GM19043 (cell line): ENCODE measurements at regions not wholly inside any gene's neighbourhood (a gene's known extent, or its start where the extent isn't known, plus 50 kb on each side); places are given as distances from the start of the nearest gene placed in this dataset.

Experiments used
- ATAC-seq: cut with Tn5 transposase; IDR thresholded peaks from one replicate; pipeline ENCODE4 v1.9.1; 2021; ENCODE audit warnings: low read depth; ENCODE audit not compliant: unreplicated experiment

DNA sequence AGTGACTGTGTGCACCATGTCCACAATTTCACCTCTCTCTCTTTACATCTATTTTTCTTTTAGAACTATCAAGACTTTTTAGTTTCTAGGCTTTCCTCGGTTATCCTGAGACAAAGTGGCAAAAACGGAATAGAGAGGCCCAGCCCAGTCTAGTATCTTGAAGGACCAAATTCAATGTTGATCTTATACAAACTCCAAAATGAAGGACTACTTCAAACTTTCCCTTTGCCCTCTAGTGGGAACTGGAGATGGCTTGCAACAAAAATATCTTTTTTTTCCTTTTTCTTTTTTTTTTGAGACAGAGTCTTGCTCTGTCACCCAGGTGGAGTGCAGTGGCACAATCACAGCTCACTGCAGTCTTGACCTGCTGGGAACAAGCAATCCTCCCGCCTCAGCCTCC, 338.5 kb upstream of the UMPS start:
- no peak for ATAC-seq

DNA sequence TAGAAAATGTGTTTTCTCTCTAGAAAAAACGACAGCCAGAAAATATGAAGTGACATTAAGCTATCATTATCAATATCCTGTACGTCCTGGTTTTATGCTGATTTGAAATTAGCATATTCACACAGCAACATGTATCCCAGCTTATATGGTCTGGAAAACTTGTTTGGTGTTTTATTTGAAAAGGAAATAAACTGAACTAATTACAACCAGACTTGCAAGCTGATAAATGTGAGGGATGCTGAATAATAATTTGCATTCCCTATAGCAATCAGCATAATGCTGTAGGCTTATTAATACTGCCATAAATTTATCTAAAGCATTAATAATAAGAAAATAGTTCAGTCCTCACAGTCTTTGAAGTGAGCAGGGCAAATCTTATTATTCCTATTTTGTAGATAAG, 336.9 kb upstream of the UMPS start:
- ATAC-seq = no peak

DNA sequence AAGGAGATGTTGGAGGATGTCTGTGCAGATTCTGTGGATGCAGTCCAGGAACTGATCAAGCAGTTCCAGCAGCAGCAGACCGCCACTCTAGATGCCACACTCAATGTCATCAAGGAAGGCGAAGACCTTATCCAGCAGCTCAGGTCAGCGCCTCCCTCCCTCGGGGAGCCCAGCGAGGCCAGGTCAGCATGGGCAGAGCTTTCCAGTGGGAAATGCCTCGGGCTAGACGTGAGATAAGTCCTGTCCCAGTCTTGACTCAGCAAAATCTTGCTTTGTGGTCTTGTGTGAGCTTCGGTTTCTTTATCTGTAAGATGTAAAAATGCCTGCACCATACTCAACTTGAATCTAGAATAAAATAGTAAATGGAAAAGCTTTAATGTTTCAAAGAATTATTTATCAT, 335.1 kb upstream of the UMPS start:
- ATAC-seq = no peak

DNA sequence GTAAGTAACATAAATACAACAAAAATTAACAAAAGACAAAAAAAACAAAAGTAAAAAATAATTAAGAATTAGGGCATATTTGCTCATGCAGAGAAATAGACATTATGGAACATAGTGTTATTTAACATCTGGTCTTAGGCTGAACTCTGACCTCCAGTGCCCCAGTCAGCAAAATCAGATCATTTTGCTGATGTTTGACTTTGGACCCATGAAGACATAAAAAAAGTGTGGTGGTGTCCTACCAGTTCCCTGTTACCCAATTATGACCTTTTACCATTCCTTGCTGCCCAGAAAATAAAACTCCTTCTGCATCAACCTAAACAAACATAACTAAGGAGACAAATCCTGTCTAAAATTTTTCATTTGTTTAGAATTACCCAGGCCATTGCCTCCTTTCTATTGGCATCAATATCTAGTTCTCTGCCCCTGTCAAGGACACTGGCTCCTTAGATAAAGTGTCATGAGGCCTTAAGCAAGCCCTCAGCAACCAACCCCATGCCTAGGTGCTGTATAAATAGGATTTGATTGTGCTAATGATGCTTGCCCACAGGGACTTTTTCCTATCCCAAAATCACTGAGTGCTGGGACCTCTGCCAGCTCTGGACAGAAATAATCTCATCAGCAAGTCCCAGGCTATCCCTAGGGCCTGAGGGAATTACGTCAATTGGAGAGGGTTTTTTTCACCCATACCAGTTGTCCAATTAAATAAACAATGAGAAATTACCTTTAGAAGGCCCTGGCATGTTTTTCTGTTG, 334.5 kb upstream of the UMPS start:
- ATAC-seq = no peak

DNA sequence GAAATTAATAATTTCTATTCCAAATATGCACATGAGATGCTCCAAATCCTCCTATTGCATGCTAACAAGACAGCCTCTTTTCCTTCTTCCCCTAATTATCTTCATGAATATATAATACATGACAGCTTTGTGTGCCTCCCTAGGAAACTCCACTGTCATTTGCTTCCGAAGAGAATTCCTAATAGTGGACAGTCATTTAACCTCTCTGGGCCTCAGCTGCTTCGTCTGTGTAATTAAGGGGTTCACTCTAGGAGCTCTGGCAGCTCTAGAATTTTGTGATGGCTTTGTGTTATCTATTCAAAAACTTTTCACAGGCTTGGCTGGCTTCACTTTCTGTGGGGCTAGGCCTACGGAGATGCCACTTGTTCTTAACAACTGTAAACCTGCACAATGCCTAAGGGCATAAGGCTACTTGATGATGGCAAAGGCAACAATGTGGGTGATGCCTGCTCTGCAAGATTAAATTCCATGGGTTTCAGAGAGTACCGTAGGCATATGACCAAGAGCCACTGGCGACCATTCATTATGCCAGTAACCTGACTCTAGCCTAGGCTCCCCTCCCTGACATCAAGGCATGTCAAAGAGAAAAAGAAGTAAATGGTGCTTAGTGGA, 333.8 kb upstream of the UMPS start:
- no peak for ATAC-seq

DNA sequence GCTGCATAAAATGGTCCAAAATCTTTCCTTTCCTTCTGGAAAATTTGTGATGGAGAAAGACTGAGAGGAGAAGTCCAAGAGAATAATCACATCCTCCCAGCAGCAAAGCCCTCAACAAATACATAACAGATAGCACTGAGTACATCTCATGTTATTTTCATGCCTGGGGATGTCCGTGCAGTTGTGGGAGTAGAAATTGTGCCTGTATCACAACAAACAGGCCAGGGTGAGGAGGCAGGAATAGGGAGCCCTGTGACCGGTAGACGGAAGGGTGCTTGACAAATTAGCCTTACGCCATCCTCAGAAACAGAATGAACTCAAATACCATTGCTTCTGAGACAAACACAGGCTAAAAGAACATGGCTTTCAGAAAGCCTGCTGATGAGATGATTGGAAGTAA, 333.2 kb upstream of the UMPS start:
- no peak for ATAC-seq

DNA sequence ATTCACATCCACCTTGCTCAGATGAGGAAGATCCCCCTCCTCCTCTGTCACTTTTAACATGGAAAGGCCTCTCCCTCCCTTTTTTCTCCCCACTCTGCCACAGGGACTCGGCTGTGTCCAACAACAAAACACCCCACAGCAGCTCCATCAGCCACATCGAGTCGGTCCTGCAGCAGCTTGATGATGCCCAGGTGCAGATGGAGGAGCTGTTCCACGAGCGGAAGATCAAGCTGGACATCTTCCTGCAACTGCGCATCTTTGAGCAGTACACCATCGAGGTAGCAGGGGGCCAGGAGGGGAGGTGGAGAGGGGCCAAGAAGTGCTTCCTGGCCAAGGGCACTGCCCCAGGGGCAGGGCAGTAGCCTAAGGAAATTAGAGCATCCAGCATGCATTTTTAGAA, 331.7 kb upstream of the UMPS start:
- no peak for ATAC-seq

DNA sequence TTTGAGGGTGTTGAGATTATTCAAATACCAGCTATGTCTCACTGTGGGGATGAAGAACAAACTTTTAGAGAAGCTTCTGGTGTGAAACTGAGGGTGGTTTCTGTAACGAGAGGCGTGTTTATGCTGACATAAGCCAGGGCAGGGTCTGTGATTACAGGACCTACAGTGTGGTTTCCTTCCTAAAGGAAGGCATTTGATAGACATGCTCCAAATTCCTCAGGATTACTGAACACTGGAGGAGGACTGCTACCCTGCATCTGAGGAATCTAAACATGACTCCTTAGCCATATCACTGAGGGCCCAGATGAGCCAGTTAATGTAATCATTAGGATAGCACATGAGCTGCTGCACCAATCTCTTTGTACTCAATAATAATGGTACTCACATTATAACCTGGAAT, 328.4 kb upstream of the UMPS start:
- ATAC-seq = no peak

DNA sequence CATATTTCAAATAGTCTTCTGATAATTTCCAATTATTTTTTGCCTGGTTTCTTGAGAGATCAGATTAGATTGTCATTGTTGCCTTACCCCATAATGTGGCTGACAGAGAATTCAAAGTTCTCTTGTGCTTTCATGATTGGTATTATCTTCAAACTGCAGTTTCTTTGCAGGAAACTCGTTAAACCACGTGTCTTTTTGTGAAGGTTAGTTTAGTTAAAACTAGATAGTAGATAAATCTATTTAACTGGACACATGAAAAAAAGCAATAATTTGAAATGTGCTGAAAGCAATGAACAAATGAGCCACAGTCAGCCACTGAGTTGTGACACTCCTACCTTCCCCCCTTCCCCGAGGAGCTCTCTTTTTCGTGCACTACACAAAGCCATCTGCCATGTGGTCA, 327.5 kb upstream of the UMPS start:
- ATAC-seq = no peak

DNA sequence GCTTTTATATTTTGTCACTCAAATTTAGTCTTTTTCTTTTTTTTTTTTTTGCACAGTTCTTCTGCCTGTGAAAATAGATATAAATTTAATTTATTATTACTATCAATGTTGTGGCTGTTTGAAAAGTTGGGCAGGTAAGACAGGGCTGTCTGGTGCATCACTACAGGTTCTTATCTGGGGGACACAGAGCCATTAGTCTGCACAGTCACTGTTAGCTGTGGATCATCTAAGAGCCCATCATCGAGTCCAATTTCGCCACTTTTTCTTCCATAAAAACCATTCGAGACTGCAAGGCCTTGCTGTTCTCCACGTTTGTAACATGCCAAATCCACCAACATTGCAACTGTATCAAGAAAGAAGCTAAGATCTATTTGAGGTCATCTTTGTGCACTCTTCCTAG, 325.6 kb upstream of the UMPS start:
- ATAC-seq = no peak

DNA sequence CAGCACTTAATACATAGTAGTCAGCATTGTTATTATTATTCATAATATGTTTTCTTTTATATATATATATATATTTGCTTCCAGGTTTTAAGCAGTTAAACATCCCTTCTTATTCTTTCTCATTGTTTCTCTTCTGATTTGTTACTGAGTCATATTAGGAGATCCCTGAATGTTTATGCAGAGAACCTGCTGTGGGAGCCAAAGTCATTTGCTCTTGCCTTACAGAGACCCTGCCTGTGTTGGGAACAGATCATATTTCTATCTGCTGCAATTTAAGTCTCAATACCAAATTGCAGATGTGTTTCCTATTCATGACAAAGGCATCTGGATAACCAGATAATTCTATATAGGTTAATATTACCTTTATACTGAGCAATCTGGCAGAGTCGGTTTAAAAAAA, 323.0 kb upstream of the UMPS start:
- ATAC-seq = no peak

DNA sequence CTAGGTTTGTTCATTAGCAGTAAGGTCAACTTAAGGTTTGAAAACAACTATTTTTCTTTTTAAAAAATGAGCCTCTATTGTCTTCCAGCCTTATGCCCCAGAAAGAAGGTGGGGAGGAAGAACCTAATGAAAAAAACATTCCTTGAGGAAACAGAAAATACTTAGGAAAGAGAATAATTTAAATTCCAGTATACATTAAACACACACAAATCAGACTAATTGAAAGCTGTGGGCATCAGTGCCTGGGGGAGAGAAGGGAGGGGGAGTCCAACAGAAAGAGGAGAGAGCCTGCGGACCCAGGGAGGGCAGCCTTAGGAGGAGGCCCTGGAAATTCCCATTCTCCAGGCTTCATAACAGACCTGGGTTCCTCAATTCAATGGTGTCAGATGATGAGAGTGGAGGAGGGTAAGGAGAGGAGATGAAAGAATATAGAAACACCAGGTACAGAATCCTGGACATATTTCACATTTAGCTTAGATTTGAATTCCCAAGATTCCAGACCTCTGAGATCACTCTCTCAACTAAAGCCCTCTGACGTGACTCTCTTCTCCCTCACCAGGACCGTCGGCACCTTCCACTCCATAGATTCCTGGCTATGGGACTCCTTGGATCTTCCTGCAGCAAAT, 320.5 kb upstream of the UMPS start:
- no peak for ATAC-seq

DNA sequence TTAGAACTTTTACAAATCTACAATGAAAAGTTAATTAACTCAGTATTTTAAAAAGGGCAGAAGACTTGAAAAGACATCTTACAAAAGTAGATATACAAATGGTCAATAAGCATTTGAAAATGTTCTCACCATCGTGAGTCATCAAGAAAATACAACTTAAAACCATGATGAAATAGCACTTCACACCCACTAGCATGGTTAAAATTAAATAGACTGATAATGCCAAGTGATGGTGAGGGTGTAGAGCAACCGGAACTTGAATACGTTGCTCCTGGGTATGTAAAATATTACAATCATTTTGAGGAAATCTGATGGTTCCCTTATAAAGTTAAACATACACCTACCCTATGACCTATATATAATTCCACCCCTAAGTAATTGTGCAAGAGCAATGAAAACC, 319.8 kb upstream of the UMPS start:
- ATAC-seq = no peak

DNA sequence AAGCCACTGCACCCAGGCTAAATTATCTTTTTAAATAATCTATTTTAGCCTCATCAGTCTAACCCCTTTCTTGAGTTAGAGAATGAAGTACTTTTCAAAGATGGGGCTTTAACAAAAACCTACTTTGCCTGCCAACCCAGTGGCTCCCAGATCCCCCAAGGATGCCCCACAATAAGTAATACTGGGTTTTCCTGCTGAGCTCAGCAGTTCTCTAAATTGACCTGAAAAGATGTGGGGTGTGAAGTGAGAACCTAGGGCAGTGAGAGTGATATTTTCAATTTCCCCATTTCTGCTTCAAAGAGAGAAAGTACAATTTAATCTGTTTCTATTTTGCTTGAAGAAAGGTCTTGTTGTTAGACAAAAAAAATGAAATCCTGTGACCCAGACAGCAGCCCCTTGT, 318.5 kb upstream of the UMPS start:
- no peak for ATAC-seq

DNA sequence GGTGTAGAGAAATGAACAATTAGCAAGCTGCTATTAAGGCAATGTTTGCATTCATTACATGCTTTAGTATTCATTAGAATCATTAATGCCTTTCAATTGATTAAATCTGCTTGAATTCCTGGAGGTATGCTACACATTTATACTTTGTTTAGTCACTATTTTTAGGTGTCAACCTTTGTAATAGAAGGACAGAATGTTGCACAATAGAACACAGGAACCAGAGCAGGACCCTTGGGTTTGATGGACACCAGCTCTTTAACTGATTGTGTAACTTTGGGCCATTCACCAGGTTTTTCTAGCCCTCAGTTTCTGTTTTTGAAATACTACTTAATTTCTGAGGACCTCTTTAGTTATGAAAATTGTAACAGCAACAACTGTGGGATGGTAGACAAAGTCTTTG, 317.6 kb upstream of the UMPS start:
- no peak for ATAC-seq

DNA sequence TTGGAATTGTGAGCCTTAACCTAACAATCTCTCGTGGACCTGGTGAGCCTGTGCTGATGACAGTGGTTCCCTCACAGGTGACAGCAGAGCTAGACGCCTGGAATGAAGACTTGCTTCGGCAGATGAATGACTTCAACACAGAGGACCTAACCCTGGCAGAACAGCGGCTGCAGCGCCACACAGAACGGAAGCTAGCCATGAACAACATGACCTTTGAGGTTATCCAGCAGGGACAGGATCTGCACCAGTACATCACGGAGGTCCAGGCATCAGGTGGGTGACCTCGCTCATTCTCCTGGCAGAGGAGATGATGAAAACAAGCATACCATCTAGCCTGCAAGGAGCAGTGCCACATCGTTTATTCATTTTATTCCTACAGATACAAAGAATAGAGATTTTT, 316.9 kb upstream of the UMPS start:
- no peak for ATAC-seq

DNA sequence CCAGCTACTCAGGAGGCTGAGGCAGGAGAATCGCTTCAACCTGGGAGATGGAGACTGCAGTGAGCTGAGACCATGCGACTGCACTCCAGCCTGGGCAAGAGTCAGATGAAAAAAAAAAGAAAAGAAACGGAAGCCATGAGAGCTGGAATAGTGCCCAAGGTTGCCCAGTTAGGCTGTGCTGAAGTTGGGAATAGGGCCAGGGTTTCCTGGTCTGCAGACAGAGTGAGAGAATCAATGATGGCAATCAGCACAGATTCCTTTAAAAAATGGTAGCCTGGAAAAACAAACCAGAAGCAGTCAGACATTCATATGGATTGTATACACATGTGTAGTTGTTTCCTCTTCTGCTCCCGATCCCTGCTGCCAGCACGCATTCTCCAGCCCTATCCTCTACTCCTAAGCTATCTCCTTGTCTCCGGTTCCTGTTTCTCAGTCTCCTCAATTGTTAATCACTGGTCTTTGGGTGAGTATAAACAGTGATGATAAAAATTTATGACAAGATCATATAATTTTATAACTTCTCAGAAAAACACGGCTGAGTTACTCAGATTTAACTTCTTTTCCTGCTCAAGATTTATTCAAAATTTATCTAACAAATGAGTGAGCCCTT, 316.2 kb upstream of the UMPS start:
- no peak for ATAC-seq

DNA sequence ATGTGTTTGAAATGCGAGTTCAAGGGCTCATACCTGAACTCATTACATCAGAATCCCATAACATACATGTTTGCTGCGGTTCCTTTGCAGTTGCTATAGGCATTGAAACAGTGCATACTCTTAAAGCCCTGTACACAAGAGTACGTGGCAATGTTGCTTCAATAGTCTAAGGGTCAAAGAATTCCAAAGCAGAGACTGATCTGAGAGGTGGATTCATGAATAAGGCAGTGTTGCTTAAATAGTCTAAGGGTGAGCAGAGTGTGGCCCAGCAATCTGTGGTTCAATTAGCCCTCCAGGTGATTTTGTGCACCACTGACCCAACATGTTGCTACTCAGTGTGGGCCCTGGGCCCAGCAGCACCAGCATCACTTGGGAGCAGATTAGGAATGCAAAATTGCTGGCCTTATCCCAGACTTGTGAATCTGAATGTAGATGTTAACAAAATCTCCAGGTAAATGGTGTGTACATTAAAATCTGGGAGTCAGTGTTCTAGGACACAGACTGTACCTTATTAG, 314.7 kb upstream of the UMPS start:
- ATAC-seq = no peak

DNA sequence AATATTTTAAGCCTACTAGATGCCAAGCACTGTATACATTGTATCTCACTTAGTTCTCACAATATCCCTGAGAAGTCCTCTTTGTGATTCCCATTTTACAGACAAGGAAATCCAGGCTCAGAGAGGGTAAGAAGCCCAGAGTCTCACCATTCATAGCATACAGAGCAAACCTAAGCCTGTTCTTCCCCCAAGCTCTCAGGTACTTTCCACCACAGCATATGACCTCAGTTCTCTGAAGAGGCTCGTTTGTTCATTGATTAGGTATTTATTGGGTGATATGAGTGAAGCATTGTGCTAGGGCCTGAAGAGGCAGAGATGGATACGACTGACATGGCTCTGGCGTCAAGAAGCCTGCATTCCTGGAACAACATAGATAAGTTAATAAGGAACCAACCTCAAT, 310.9 kb upstream of the UMPS start:
- no peak for ATAC-seq

DNA sequence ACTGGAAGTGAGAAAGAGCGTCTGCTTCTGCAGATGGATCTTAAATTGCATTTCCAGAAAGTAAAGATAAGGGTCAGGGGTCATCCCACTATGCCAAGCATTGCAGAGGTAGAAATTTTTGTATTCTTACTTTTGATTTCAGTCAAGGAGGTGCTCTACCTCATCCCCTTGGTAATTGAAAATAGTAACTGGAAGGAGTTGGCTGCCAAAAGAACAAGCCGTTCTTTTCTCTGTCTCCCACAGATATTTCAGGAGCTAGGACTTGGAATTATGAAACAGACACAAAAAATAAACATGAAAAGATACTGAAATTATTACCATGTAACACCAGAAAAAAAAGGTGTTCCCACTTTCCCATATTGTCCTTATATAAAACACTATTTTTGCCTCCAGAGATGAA, 309.9 kb upstream of the UMPS start:
- ATAC-seq = no peak

DNA sequence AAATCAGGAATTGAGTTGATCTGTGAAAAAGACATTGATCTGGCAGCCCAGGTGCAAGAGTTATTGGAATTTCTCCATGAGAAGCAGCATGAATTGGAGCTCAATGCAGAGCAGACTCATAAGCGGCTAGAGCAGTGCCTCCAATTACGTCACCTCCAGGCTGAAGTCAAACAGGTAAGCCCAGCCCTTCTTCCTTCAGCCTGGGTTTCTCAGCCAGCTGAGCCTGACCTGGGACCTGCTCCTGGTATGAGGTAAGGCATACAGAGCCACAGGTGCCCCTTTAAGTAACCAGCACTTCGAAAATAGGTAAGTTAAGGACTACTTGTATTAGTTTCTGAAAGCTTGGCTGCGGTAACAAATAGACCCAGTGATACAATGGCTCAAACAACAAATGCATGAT, 307.4 kb upstream of the UMPS start:
- no peak for ATAC-seq

DNA sequence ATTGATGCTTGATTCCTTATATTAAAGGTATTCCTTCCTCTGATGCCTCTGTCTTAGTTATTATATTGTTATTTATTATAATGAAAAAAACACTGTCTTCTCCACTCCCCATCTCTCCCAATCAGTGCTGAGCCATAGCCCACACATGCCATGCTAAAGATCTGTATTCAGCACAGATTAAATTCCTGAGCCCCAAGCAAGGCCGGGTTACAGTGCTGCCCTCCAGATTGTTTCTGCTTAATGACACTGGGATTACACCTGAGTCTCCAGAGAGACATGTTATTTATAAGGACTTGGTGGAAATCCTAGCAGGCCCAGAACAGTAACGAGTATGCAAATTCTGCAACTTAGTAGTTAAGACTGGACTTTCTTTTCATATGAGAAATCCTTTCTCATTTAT, 305.9 kb upstream of the UMPS start:
- ATAC-seq = no peak
